Left renal pelvis (tissue), 4 donors: ENCODE measurements at regions not wholly inside any gene's neighbourhood (a gene's known extent, or its start where the extent isn't known, plus 50 kb on each side); places are given as distances from the start of the nearest gene placed in this dataset.

Experiments
- DNase-seq, 4 donors: peaks; one replicate each; pipeline ENCODE4 v3.0.0-alpha.2; 2013; ENCODE audit warnings: low read depth in 4 of 4, low spot score in 3 of 4

GRCh38 chr16:79815049-79815448 lies 214.5 kb upstream of the MAF start:
- no peak for DNase-seq

DNA sequence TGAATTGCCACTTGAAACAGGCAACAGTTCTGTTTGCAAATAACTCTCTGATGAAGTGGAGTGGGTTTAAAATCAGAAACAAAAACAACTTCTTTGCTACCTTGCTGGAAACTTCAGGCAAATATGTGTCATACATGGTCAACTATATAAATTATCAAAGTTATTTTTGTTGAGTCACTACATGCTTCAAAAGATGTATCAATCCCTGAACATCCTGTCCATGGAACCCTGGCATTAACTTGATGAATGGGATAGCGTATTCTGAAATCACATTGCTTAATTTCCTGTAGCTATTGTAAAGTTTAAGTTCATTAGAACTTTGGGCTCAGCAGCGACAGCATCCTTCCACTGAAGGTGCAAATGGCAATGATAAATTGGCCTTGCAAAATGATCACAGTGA lies 213.6 kb upstream of the MAF start:
- DNase-seq = no peak

DNA sequence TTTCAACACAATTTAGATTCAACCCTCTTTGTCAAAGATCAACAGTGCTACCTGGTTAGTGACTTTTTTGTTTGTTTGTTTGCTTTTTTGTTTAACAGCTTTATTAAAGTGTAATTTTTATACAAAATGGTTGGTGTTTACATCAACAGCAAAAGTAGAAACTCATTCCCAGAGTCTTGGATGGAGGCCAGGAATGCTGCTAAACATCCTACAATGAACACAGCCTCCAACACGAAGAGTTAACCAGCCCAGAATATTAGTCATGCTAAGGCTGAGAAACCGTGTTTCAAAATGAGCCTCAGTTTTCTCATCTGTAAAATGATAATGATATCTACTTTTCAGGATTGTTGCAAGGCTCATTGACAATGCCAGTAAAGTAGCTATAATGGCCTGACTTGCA lies 211.0 kb upstream of the MAF start:
- no peak for DNase-seq

DNA sequence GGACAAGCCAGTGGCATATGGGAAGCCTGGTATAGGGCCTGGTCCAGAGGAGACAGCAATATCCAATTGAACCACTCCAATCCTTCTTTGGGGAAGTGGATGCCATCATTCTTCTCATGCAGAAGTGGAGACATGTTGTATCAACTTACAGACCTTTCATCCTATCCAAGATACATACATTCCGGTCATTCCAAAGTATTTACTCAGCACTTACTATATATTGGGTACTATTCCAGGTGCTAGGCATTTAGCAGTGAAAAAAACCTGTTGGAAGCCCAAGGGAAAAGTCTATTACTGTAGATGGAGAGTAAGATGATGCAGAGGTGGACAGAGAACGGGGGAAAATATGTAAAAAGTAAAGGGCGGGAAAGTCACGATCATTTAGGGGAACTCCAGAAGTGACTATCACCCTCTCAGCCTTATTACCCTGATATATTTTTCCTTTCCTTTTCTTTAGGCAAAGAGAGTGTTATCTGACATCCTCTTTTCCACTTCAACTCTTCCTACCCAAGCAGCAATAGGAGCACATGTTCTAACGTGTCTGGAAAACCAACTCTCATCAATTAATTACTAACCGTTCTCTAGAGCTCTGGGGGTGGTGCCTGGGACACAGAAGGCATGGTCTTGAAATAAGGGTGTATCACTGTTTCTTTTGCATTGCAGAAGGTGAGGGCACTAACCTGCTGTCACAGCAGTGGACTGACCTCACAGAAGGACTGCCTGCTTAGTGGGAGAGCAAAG lies 210.1 kb upstream of the MAF start:
- DNase-seq = no peak

DNA sequence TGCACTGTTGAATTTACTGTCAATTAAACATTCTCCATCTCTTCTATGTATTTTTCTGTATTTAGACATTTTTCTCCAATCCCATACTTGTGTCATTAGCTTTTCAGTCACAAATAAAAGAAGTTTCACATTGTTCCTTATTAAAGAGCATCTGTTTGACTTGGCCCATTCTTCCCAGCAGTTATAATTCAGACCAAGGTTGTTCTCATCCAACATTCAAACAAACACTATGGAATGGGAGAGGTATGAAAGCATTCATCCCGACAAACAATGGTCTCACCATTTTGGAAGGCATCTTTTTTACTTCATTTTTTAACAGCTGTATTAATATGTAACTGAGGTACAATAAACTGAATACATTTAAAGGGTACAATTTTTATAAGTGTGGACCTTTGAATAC lies 208.8 kb upstream of the MAF start:
- no peak for DNase-seq

GRCh38 chr16:79808731-79809130 lies 208.2 kb upstream of the MAF start:
- DNase-seq = no peak

GRCh38 chr16:79806757-79807156 lies 206.2 kb upstream of the MAF start:
- no peak for DNase-seq

- no peak for DNase-seq
These were observed 205.1 kb upstream of the MAF start for GRCh38 chr16:79805621-79806020.

- DNase-seq = no peak
These were observed 201.1 kb upstream of the MAF start for GRCh38 chr16:79801646-79802045.

DNA sequence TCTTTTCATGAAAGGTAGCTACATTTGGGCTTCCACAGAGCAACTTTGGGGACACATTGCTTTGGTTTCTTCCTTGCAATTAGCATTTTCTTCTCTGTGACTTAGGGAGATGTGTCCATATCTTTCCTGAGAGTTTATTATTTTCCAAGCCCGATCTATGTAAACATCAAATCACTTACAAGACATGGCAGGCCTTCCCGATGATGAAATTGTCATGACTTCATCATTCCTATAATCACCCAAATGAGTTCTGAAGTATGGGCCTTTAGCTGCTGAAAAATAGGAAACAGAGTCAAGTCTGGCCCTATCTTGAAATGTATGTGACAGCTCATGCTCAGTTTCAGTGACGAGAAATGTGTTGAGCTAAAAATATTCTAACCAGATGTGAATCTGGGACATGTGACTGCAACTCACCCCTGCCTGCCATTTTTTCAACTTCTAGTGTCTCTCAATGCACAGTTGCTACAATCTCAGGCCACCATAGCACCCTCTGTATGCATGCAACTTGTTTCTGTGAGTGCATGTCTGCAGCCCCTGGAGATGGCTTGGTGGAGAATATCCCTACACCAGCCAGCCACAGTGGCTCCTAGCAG lies 199.6 kb upstream of the MAF start:
- DNase-seq = no peak

- DNase-seq = no peak
These were observed 198.0 kb upstream of the MAF start for GRCh38 chr16:79798416-79799053.

DNA sequence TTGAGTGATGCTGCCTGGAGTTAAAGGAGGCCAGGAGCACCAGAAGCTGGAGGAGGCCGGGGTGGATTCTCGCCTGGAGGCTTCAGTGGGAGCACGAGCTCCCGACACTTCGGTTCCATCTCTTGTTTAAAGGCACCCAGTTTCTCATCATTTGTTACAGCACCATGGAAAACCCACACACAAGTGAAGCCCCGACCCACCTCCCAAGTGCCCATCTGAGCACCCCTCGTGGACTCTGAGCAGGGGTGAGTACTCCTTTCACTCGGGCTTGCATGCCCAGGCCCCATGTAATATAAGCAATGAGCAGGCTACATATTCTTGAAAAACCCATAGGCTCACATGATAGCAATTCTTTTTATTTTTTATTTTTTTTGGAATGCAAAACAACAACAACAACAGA lies 196.9 kb upstream of the MAF start:
- no peak for DNase-seq

DNA sequence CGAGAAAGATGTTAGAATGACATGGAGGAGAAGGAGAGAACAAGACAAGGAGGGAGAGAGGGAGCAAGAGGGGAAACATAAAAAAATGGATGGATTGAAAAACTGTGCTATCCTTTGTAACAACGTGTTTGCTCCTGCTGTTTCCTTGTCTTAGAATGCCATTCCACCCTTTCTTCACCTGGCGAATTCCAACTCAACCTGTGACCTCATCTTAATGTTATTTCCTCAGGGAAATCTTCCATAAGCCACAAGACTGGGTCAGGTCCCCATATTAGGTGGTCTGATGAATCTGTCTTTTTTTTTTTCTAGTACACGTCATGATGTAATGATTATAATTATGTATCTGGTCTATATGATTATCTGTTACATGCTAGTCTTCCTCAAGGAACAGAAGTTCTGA lies 195.0 kb upstream of the MAF start:
- DNase-seq = no peak

GRCh38 chr16:79794941-79795340 lies 194.4 kb upstream of the MAF start:
- DNase-seq = no peak

GRCh38 chr16:79792664-79793351 lies 192.3 kb upstream of the MAF start:
- DNase-seq = no peak

DNA sequence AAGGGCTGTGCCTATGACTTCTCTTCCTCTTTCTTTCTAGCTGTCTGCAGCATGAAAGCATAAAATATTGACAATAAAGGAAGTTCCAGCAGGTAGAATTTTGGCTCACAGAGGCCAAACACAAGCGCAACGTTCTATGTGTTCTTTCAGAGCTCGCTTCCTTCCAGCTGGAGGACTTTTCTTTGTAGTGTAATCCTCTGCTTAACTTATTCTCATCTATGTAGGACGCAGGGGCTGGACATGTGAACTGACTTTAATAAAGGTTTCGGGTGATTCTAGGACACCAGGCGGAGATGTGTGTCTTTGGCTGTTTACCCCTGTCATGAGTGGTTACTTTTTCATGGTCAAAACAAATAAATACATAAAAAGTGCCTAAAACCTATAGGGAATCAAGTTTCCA lies 191.5 kb upstream of the MAF start:
- no peak for DNase-seq

DNA sequence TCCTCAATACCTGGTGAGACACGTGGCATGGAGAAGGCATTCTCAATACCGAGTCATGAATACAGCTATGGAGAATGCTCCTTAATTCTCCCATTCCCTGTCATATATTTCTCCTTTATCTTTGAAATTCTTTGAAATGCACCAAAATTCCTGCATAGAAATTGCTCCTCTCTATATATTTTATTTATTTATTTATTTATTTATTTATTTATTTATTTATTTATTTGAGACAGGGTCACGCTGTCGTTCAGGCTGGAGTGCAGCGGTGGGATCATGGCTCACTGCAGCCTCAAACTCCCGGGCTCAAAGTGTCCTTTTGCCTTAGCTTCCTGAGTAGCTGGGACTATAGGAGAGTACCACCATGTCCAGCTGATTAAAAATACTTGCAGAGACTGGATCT lies 190.3 kb upstream of the MAF start:
- DNase-seq = no peak

- no peak for DNase-seq
These were observed 188.4 kb upstream of the MAF start for GRCh38 chr16:79788949-79789348.

DNA sequence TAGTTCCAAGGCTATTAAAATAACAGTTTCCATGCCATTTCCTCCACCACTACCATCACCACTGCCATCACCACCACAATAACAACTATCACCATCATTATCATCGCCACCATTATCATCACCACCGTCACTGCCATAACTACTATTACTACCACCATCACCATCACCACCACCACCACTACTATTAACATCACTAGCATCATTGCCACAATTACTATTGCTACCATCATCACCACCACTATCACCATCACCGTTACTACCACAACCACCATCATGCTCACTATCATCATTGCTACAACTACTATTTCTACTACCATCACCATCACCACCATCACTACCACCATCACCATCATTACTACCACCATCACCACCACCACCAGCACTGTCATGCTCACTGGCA lies 185.9 kb upstream of the MAF start:
- no peak for DNase-seq

- DNase-seq = no peak
These were observed 183.5 kb upstream of the MAF start for GRCh38 chr16:79784007-79784406.

DNA sequence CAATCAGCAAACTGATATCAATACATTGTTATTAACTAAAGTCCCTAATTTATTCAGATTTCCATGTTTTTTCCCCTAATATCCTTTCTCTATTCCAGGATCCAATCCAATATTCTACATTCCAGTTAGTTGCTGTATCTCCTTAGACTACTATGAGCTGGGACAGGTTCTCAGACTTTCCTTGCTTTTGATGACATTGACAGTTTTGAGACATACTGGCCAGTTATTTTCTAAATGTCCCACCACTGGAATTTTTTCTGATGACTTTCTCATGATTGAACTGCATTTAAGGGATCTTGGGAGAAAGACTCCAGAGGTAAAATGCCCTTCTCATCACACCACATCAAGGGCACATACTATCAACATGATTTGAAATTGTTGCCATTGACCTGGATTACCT lies 177.1 kb upstream of the MAF start:
- no peak for DNase-seq
